ENCODE measurements at regions not wholly inside any gene's neighbourhood (a gene's known extent, or its start where the extent isn't known, plus 50 kb on each side); places are given as distances from the start of the nearest gene placed in this dataset.

DNA sequence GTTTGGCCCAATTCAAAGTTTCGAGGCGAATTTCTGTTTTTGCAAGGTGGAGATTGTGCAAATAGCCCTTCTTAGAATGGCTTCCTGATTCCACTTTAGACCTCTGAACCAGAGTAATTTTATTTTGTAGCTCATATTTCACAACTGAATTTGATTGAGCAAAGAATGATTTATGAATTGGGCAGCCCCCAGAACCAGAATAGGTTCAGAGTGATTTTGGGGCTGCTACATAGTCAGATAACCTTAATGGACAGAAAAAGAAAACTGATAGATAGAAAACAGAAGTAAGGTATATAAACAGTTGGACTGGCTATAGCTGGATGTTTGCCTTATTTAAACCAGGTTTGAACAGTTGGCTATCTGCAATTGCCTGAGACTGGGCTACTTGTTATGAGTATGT, 156.6 kb downstream of the YIPF5 start:
- H2BK20ac ChIP-seq (ENCODE audit: low read depth, low read length, poor library complexity, severe bottlenecking) = no peak overlapping the region
- no peak overlapping the region for H2AFZ ChIP-seq (ENCODE audit: low read length)
- no peaks in the 10 kb centered on the region for H3K79me2 ChIP-seq (ENCODE audit: insufficient read depth, low read length)
- H3K9me3 Mint-ChIP-seq = peaks cover 42 to 48% of the 10 kb centered on the region in 2 experiments
- no peak for DNase-seq
- H3K36me3 Mint-ChIP-seq (ENCODE audit: insufficient read depth in 1 of 3, low read depth in 3 of 3) = peaks cover 35 to 45% (median 43%) of the 10 kb centered on the region in 3 experiments
- no peak overlapping the region for H3K14ac ChIP-seq (ENCODE audit: insufficient read depth, low read length)
- no peak overlapping the region for H3K4me2 ChIP-seq (ENCODE audit: insufficient read depth, insufficient read length, low read length)
- H3K23ac ChIP-seq (ENCODE audit: insufficient read length, low read depth, low read length) = no peak overlapping the region
- no peak overlapping the region for H3K27ac ChIP-seq (ENCODE audit: insufficient read length, low read depth, low read length)
- no peak overlapping the region for H3K9ac ChIP-seq (ENCODE audit: extremely low read depth, insufficient read length, low read length)
- peaks cover 33% of the 10 kb centered on the region for H3K9me3 ChIP-seq (ENCODE audit: control insufficient read depth, low read depth, low read length)
- H3T11ph ChIP-seq (ENCODE audit: low read length) = no peak overlapping the region
- H3K27me3 Mint-ChIP-seq (ENCODE audit: low read depth) = no peaks in the 10 kb centered on the region; the same call in 1 of the 2 replicates
- no peak overlapping the region for H3K18ac ChIP-seq (ENCODE audit: insufficient read length, low read depth, low read length)
- H2BK120ac ChIP-seq (ENCODE audit: low read depth, low read length, poor library complexity, severe bottlenecking) = no peak overlapping the region
- H3K23me2 ChIP-seq (ENCODE audit: insufficient read length, low read depth, low read length, poor library complexity, severe bottlenecking) = no peaks in the 10 kb centered on the region
- WGBS (ENCODE audit: extremely low coverage, insufficient read length, low lambda C conversion rate) = no CpG with 5 or more reads among the region's 2 CpGs
- no peaks in the 10 kb centered on the region for H3K27me3 ChIP-seq (ENCODE audit: insufficient read depth, low read length)
- H4K5ac ChIP-seq (ENCODE audit: insufficient read length, low read depth, low read length) = no peak overlapping the region
- H2AK5ac ChIP-seq (ENCODE audit: insufficient read length, low read length) = no peak overlapping the region
- peaks cover 3% of the 10 kb centered on the region; the same call in 1 of the 2 replicates for H3K4me1 ChIP-seq (ENCODE audit: insufficient read depth, low read length)
- no peak overlapping the region for H3K4ac ChIP-seq (ENCODE audit: low read depth, low read length)
- no peak overlapping the region for H4K8ac ChIP-seq (replicated peaks; ENCODE audit: insufficient read length, low read depth, low read length)
- no peak overlapping the region for H2BK5ac ChIP-seq (ENCODE audit: insufficient read length, low read length)
- H3K56ac ChIP-seq (ENCODE audit: insufficient read length, low read depth, low read length) = no peak overlapping the region
- H3K27ac Mint-ChIP-seq = no peak overlapping the region
- H2BK12ac ChIP-seq (ENCODE audit: insufficient read length, low read depth, low read length) = no peak overlapping the region
- no peak overlapping the region for H4K91ac ChIP-seq (ENCODE audit: insufficient read length, low read depth, low read length)
- no peak overlapping the region for H2BK15ac ChIP-seq (ENCODE audit: low read depth, low read length)
- no peak overlapping the region for H3K4me3 Mint-ChIP-seq
- H3K79me1 ChIP-seq (ENCODE audit: insufficient read depth, low read depth, low read length, poor library complexity, severe bottlenecking) = no peaks in the 10 kb centered on the region
- no peaks in the 10 kb centered on the region for H4K20me1 ChIP-seq (ENCODE audit: control insufficient read depth, insufficient read depth, insufficient read length)
- peaks cover 33 to 39% of the 10 kb centered on the region in 2 experiments for H3K4me1 Mint-ChIP-seq
- TF ChIP-seq, protein P1, sequence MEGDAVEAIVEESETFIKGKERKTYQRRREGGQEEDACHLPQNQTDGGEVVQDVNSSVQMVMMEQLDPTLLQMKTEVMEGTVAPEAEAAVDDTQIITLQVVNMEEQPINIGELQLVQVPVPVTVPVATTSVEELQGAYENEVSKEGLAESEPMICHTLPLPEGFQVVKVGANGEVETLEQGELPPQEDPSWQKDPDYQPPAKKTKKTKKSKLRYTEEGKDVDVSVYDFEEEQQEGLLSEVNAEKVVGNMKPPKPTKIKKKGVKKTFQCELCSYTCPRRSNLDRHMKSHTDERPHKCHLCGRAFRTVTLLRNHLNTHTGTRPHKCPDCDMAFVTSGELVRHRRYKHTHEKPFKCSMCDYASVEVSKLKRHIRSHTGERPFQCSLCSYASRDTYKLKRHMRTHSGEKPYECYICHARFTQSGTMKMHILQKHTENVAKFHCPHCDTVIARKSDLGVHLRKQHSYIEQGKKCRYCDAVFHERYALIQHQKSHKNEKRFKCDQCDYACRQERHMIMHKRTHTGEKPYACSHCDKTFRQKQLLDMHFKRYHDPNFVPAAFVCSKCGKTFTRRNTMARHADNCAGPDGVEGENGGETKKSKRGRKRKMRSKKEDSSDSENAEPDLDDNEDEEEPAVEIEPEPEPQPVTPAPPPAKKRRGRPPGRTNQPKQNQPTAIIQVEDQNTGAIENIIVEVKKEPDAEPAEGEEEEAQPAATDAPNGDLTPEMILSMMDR (conservative IDR thresholded peaks at IDR 0.05) = no peak
